ENCODE measurements at regions not wholly inside any gene's neighbourhood (a gene's known extent, or its start where the extent isn't known, plus 50 kb on each side); places are given as distances from the start of the nearest gene placed in this dataset.

- TF ChIP-seq POLR2A (IDR thresholded peaks at IDR 0.05), result no peak
- TF ChIP-seq, protein P1, sequence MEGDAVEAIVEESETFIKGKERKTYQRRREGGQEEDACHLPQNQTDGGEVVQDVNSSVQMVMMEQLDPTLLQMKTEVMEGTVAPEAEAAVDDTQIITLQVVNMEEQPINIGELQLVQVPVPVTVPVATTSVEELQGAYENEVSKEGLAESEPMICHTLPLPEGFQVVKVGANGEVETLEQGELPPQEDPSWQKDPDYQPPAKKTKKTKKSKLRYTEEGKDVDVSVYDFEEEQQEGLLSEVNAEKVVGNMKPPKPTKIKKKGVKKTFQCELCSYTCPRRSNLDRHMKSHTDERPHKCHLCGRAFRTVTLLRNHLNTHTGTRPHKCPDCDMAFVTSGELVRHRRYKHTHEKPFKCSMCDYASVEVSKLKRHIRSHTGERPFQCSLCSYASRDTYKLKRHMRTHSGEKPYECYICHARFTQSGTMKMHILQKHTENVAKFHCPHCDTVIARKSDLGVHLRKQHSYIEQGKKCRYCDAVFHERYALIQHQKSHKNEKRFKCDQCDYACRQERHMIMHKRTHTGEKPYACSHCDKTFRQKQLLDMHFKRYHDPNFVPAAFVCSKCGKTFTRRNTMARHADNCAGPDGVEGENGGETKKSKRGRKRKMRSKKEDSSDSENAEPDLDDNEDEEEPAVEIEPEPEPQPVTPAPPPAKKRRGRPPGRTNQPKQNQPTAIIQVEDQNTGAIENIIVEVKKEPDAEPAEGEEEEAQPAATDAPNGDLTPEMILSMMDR (IDR thresholded peaks at IDR 0.05), result no peak
- no peak for DNase-seq
- Histone ChIP-seq H3K4me1 (no peaks in the 10 kb centered on the region), H3K27me3 (no peaks in the 10 kb centered on the region), H3K36me3 (no peaks in the 10 kb centered on the region), H3K27ac (no peak overlapping the region), H3K9me3 (peaks cover 0 to 6% (median 0%) of the 10 kb centered on the region in 3 donors), H3K4me3 (no peak overlapping the region)
- intact Hi-C loops (cut with DNase I), result no loop called here
- WGBS, 2 donors, result 34% methylated on average over 7 of the region's 7 CpGs
Measured at GRCh38 chr4:163941221-163941905, 446.9 kb downstream of the TMA16 start.

- Histone ChIP-seq H3K4me3 (no peak overlapping the region), H3K27ac (no peak overlapping the region), H3K9me3 (no peaks in the 10 kb centered on the region), H3K27me3 (no peaks in the 10 kb centered on the region), H3K4me1 (no peaks in the 10 kb centered on the region), H3K36me3 (no peaks in the 10 kb centered on the region)
- DNase-seq, result no peak
- 80 to 100% methylated on average over 1 to 6 of the region's 9 CpGs for WGBS, 2 donors
- intact Hi-C loops (cut with DNase I), result no loop called here
- no peak for TF ChIP-seq POLR2A (IDR thresholded peaks at IDR 0.05)
Measured at GRCh38 chr4:163948920-163949455, 454.5 kb downstream of the TMA16 start.

DNA sequence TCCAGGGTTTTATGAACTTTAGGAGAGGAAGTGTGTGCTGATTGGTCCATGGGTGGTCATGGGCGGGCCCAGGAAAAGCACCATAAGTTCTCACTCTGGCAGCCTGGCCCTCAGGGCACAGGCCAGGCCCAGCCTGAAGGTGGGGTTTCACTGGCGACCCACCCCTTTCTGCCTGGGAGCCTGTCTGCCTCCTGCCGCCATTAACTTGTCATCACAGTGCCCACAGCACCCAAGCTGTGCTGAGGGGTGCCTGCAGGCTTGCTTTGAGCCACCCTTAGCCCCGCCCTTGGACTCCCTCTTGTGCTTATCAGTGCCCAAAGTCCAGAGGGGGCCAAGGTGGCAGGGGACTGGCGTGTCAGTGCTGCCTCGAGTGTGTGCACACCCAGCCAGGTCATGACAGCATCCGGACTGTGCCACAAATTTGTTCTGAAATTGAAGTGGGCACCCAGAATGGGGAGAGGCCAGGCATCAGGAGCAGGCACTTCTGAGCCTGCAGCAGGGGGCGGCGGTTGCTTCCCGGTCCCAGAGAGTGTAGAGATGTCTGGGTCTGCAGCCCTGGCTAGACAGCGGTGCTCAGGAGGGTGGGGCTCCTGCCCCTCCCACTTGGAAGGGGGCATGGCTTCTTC, 455.6 kb downstream of the TMA16 start:
- Histone ChIP-seq H3K27me3 (no peaks in the 10 kb centered on the region), H3K4me1 (no peaks in the 10 kb centered on the region), H3K36me3 (no peaks in the 10 kb centered on the region), H3K9me3 (no peaks in the 10 kb centered on the region), H3K4me3 (no peak overlapping the region), H3K27ac (no peak overlapping the region)
- intact Hi-C loops (cut with DNase I), result no loop called here
- DNase-seq, result no peak
- no CpG with 5 or more reads among the region's 11 CpGs for WGBS, 2 donors
- no peak for TF ChIP-seq POLR2A (IDR thresholded peaks at IDR 0.05)
- TF ChIP-seq, protein P1 (IDR thresholded peaks at IDR 0.05), result no peak

GRCh38 chr4:163955288-163955687, 460.8 kb downstream of the TMA16 start:
- intact Hi-C loops (cut with DNase I), result no loop called here
- no peak overlapping the region for H3K27ac ChIP-seq
- WGBS, 2 donors, result 56 to 72% methylated on average over 4 of the region's 4 CpGs
- no peak overlapping the region for H3K4me3 ChIP-seq
- TF ChIP-seq POLR2A (IDR thresholded peaks at IDR 0.05), result no peak
- DNase-seq, result no peak
- no peaks in the 10 kb centered on the region for H3K36me3 ChIP-seq
- H3K27me3 ChIP-seq, result no peaks in the 10 kb centered on the region
- H3K9me3 ChIP-seq, result no peaks in the 10 kb centered on the region
- H3K4me1 ChIP-seq, result no peaks in the 10 kb centered on the region

- WGBS, 2 donors, result 72 to 77% methylated on average over 2 of the region's 2 CpGs
- H3K36me3 ChIP-seq, result no peaks in the 10 kb centered on the region
Measured at GRCh38 chr4:163958751-163959150, 464.3 kb downstream of the TMA16 start.

GRCh38 chr4:163959932-163960331, 465.4 kb downstream of the TMA16 start:
- TF ChIP-seq, protein P1 (IDR thresholded peaks at IDR 0.05), result no peak
- no peak for TF ChIP-seq POLR2A (IDR thresholded peaks at IDR 0.05)
- DNase-seq, result no peak
- no peaks in the 10 kb centered on the region for H3K4me1 ChIP-seq
- no peak overlapping the region for H3K27ac ChIP-seq
- no peaks in the 10 kb centered on the region for H3K36me3 ChIP-seq
- intact Hi-C loops (cut with DNase I), result no loop called here
- H3K27me3 ChIP-seq, result no peaks in the 10 kb centered on the region
- H3K4me3 ChIP-seq, result no peak overlapping the region
- WGBS, 2 donors, result 66 to 69% methylated on average over 6 of the region's 6 CpGs
- H3K9me3 ChIP-seq, result no peaks in the 10 kb centered on the region

More at GRCh38 chr4:163958751-163959150, 464.3 kb downstream of the TMA16 start:
- no peaks in the 10 kb centered on the region for H3K27me3 ChIP-seq
- H3K4me3 ChIP-seq, result no peak overlapping the region
- no peak overlapping the region for H3K27ac ChIP-seq
- no peaks in the 10 kb centered on the region for H3K4me1 ChIP-seq
- intact Hi-C loops (cut with DNase I), result no loop called here
- TF ChIP-seq, protein P1 (IDR thresholded peaks at IDR 0.05), result no peak
- TF ChIP-seq POLR2A (IDR thresholded peaks at IDR 0.05), result no peak
- no peak for DNase-seq
- H3K9me3 ChIP-seq, result no peaks in the 10 kb centered on the region
